ENCODE measurements at regions not wholly inside any gene's neighbourhood (a gene's known extent, or its start where the extent isn't known, plus 50 kb on each side); places are given as distances from the start of the nearest gene placed in this dataset.

GRCh38 chr1:219416598-219417238, 196.2 kb downstream of the ZC3H11B start:
- H3K36me3 Mint-ChIP-seq (ENCODE audit: low read depth, unreplicated experiment) = no peaks in the 10 kb centered on the region
- peak; percentile 65 for DNase-seq (ENCODE audit: low spot score)
- H3K27me3 Mint-ChIP-seq (ENCODE audit: unreplicated experiment) = peaks cover under 1% of the 10 kb centered on the region
- no peak overlapping the region for H3K27ac Mint-ChIP-seq (ENCODE audit: unreplicated experiment)
- TF ChIP-seq CTCF (IDR thresholded peaks at IDR 0.05; ENCODE audit: unreplicated experiment) = peak; percentile 70
- H3K4me3 Mint-ChIP-seq (ENCODE audit: unreplicated experiment) = no peak overlapping the region
- H3K9me3 Mint-ChIP-seq (ENCODE audit: unreplicated experiment) = no peaks in the 10 kb centered on the region
- H3K4me1 Mint-ChIP-seq (ENCODE audit: unreplicated experiment) = no peaks in the 10 kb centered on the region

DNA sequence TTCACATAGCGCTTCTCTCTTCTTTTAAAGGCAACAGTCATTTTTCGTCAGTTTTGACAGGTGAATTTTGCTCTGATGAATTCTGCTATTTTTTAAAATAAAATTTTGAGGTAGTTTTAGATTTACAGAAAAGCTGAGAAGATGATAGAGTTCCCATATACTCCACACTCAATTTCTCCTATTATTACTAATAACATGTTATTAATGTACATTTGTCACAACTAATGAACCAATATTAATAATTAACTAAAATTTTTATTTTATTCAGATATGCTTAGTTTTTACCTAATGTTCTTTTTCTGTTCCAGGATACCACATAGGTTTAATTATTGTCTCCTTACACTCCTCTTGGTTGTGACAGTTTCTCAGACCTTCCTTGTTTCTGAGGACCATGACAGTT, 197.0 kb downstream of the ZC3H11B start:
- H3K27ac Mint-ChIP-seq (ENCODE audit: unreplicated experiment) = no peak overlapping the region
- no peak for DNase-seq (ENCODE audit: low spot score)
- no peaks in the 10 kb centered on the region for H3K4me1 Mint-ChIP-seq (ENCODE audit: unreplicated experiment)
- no peak for TF ChIP-seq CTCF (IDR thresholded peaks at IDR 0.05; ENCODE audit: unreplicated experiment)
- no peak overlapping the region for H3K4me3 Mint-ChIP-seq (ENCODE audit: unreplicated experiment)
- H3K9me3 Mint-ChIP-seq (ENCODE audit: unreplicated experiment) = no peaks in the 10 kb centered on the region
- H3K27me3 Mint-ChIP-seq (ENCODE audit: unreplicated experiment) = peaks cover 1% of the 10 kb centered on the region
- H3K36me3 Mint-ChIP-seq (ENCODE audit: low read depth, unreplicated experiment) = no peaks in the 10 kb centered on the region

- H3K9me3 Mint-ChIP-seq (ENCODE audit: unreplicated experiment) = no peaks in the 10 kb centered on the region
- DNase-seq (ENCODE audit: low spot score) = no peak
- H3K27ac Mint-ChIP-seq (ENCODE audit: unreplicated experiment) = no peak overlapping the region
- no peaks in the 10 kb centered on the region for H3K4me1 Mint-ChIP-seq (ENCODE audit: unreplicated experiment)
- TF ChIP-seq CTCF (IDR thresholded peaks at IDR 0.05; ENCODE audit: unreplicated experiment) = no peak
- peaks cover 1% of the 10 kb centered on the region for H3K27me3 Mint-ChIP-seq (ENCODE audit: unreplicated experiment)
- H3K36me3 Mint-ChIP-seq (ENCODE audit: low read depth, unreplicated experiment) = no peaks in the 10 kb centered on the region
- no peak overlapping the region for H3K4me3 Mint-ChIP-seq (ENCODE audit: unreplicated experiment)
Measured at GRCh38 chr1:219415433-219415832, 197.5 kb downstream of the ZC3H11B start.

DNA sequence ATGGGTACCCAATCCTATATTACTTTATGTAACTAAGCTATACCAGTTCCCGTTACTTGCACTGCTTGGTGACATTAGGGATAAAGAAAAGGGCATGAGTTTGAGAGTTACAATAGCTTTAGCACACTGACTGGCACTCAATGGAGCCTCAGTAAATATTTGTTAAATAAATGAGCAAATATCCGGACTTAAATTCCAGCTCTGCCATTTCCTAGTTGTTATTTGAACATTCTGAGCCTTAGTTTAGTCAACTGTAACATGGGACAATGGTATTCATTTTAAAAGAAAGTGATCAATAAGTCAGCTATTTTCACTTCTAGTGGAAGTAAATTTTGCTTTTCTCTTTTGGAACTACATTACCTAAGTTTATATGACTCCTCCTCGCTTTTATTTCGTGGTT, 198.7 kb downstream of the ZC3H11B start:
- no peak overlapping the region for H3K27ac Mint-ChIP-seq (ENCODE audit: unreplicated experiment)
- H3K4me3 Mint-ChIP-seq (ENCODE audit: unreplicated experiment) = no peak overlapping the region
- no peaks in the 10 kb centered on the region for H3K9me3 Mint-ChIP-seq (ENCODE audit: unreplicated experiment)
- no peak for DNase-seq (ENCODE audit: low spot score)
- peaks cover 1% of the 10 kb centered on the region for H3K27me3 Mint-ChIP-seq (ENCODE audit: unreplicated experiment)
- H3K4me1 Mint-ChIP-seq (ENCODE audit: unreplicated experiment) = no peaks in the 10 kb centered on the region
- no peaks in the 10 kb centered on the region for H3K36me3 Mint-ChIP-seq (ENCODE audit: low read depth, unreplicated experiment)
- TF ChIP-seq CTCF (IDR thresholded peaks at IDR 0.05; ENCODE audit: unreplicated experiment) = no peak

DNA sequence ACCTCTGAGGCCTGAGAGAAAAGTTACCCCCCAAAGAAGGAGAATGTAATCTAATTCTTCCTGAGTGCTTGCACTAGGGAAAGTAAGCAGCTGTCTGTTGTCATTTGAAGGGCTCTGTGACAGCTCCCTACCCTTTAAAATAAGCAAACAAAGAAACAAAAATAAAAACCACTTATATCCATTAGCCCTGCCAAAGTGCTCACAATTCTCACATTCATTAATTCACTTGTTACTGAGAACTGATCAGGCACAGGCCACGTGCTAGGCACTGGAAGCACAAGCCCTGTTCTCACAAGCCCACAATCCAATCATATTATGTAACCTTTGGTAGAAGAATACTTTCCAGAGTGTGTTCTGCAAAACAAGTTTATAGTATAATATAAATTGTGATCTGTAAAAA, 199.4 kb downstream of the ZC3H11B start:
- no peaks in the 10 kb centered on the region for H3K9me3 Mint-ChIP-seq (ENCODE audit: unreplicated experiment)
- no peaks in the 10 kb centered on the region for H3K36me3 Mint-ChIP-seq (ENCODE audit: low read depth, unreplicated experiment)
- peaks cover 1% of the 10 kb centered on the region for H3K27me3 Mint-ChIP-seq (ENCODE audit: unreplicated experiment)
- no peak for DNase-seq (ENCODE audit: low spot score)
- no peaks in the 10 kb centered on the region for H3K4me1 Mint-ChIP-seq (ENCODE audit: unreplicated experiment)
- no peak for TF ChIP-seq CTCF (IDR thresholded peaks at IDR 0.05; ENCODE audit: unreplicated experiment)
- H3K4me3 Mint-ChIP-seq (ENCODE audit: unreplicated experiment) = no peak overlapping the region
- H3K27ac Mint-ChIP-seq (ENCODE audit: unreplicated experiment) = no peak overlapping the region

All from endothelial cell (in vitro differentiated cells).